HCT116 (cell line): ENCODE measurements at regions not wholly inside any gene's neighbourhood (a gene's known extent, or its start where the extent isn't known, plus 50 kb on each side); places are given as distances from the start of the nearest gene placed in this dataset.

Source experiments
- ATAC-seq: fragments of 200-7000 bp; cut with Tn5 transposase; 2 replicates; pipeline ENCODE4 v1.9.1; 2020; ENCODE audit warnings: mild to moderate bottlenecking, moderate library complexity
- BruUV-seq: library from RNA; stranded (reverse); fragments of 400-500 nt; replicated peaks from 2 replicates; lab custom pipeline; 2021; lab: Mats Ljungman, UMichigan
- CTCF ChIA-PET: fragments of 300-600 bp; sonication (Branson Sonifier 250); formaldehyde crosslinking; loops from one replicate; lab custom pipeline; 2021; ENCODE audit warnings: antibody characterized with exemption; lab: Charles Lee
- POLR2A ChIA-PET: fragments of 300-600, 350-600 bp; sonication (Branson Sonifier 250); formaldehyde crosslinking; loops from one replicate; lab custom pipeline; 2021; ENCODE audit warnings: antibody characterized with exemption; lab: Charles Lee
- RAD21 ChIA-PET, 2 experiments: fragments of 300-600 bp; sonication (Branson Sonifier 250); formaldehyde crosslinking; loops; one replicate each; lab custom pipeline; 2023; ENCODE audit warnings: low total read pairs in 2 of 2; ENCODE audit not compliant: uncharacterized antibody in 2 of 2, unreplicated experiment in 2 of 2, low non-redundant PET in 1 of 2; lab: Charles Lee
- DNase-seq: peaks from one replicate; pipeline ENCODE4 v3.0.0-alpha.2; 2010; ENCODE audit warnings: low read depth, low spot score
- H2AFZ ChIP-seq: fragments of 200-600 bp; shearing (Covaris generic), sonication (generic); 2 replicates; pipeline ENCODE4 v1.6.1; 2017; ENCODE audit warnings: low read depth, mixed run types, mixed read lengths, antibody characterized with exemption, low read length; ENCODE audit not compliant: poor library complexity, severe bottlenecking
- H3K27ac ChIP-seq: 2 replicates; pipeline ENCODE4 v1.5.1; 2012; ENCODE audit warnings: low read depth, low read length
- H3K27me3 ChIP-seq: fragments of 200-600 bp; sonication (generic); 2 replicates; pipeline ENCODE4 v1.6.1; 2016; ENCODE audit warnings: mixed run types, low read length, mixed read lengths; ENCODE audit not compliant: insufficient read depth
- H3K36me3 ChIP-seq, 2 experiments: fragments of 200-500 bp in 1 of 2; fragments of 200-600 bp in 1 of 2; sonication (Bioruptor generic) in 1 of 2; sonication (generic) in 1 of 2; 2 replicates each; pipeline versions ENCODE4 v1.5.1 to v1.6.1; 2014 to 2016; ENCODE audit warnings: low read length in 2 of 2, inconsistent platforms in 1 of 2, mixed read lengths in 1 of 2, mixed run types in 1 of 2; ENCODE audit not compliant: insufficient read depth in 2 of 2, control insufficient read depth in 1 of 2
- H3K4me1 ChIP-seq, 2 experiments: fragments of 200-600 bp in 1 of 2; sonication (generic) in 1 of 2; 2 replicates each; pipeline versions ENCODE4 v1.5.1 to v1.6.1; 2012 to 2017; ENCODE audit warnings: low read length in 2 of 2, inconsistent platforms in 1 of 2, mild to moderate bottlenecking in 1 of 2, mixed read lengths in 1 of 2, mixed run types in 1 of 2, moderate library complexity in 1 of 2; ENCODE audit not compliant: insufficient read depth in 2 of 2, control insufficient read depth in 1 of 2
- H3K4me2 ChIP-seq: fragments of 200-600 bp; sonication (generic); 2 replicates; pipeline ENCODE4 v1.6.1; 2017; ENCODE audit warnings: mixed run types, low read length, mixed read lengths
- H3K4me3 ChIP-seq, 2 experiments: fragments of 200-600 bp in 1 of 2; sonication (generic) in 1 of 2; replicated peaks in 1 of 2; 2 replicates each; pipeline ENCODE4 v1.5.1; 2011 to 2016; ENCODE audit warnings: low read length in 2 of 2, control low read depth in 1 of 2, low read depth in 1 of 2, mild to moderate bottlenecking in 1 of 2, mixed read lengths in 1 of 2, mixed run types in 1 of 2
- H3K79me2 ChIP-seq: fragments of 200-600 bp; sonication (generic); 2 replicates; pipeline ENCODE4 v1.6.1; 2017; ENCODE audit warnings: mild to moderate bottlenecking, mixed run types, low read length, moderate library complexity, mixed read lengths; ENCODE audit not compliant: insufficient read depth
- H3K9ac ChIP-seq: fragments of 200-600 bp; sonication (generic); 2 replicates; pipeline ENCODE4 v1.6.1; 2016; ENCODE audit warnings: low read length, mixed read lengths
- H3K9me2 ChIP-seq: fragments of 200-600 bp; sonication (generic), shearing (Covaris generic); 2 replicates; pipeline ENCODE4 v1.6.1; 2017; ENCODE audit warnings: mixed run types, mild to moderate bottlenecking, moderate library complexity; ENCODE audit not compliant: insufficient read depth
- H3K9me3 ChIP-seq, 2 experiments: fragments of 200-500 bp in 1 of 2; fragments of 200-600 bp in 1 of 2; sonication (Bioruptor generic) in 1 of 2; sonication (generic) in 1 of 2; 2 replicates each; pipeline ENCODE4 v1.6.1; 2014 to 2017; ENCODE audit warnings: low read length in 2 of 2, mixed read lengths in 2 of 2, inconsistent platforms in 1 of 2, low read depth in 1 of 2, mild to moderate bottlenecking in 1 of 2, mixed run types in 1 of 2, moderate library complexity in 1 of 2; ENCODE audit not compliant: control insufficient read depth in 1 of 2, insufficient read depth in 1 of 2
- H4K20me1 ChIP-seq: fragments of 200-600 bp; sonication (generic), shearing (Covaris generic); 2 replicates; pipeline ENCODE4 v1.6.1; 2017; ENCODE audit warnings: mixed run types, mild to moderate bottlenecking, moderate library complexity; ENCODE audit not compliant: insufficient read depth
- ATF3 ChIP-seq: IDR thresholded peaks from 2 replicates; pipeline ENCODE4 v1.6.1; 2012
- ELF1 ChIP-seq: IDR thresholded peaks from 2 replicates; pipeline ENCODE4 v1.6.1; 2012; ENCODE audit warnings: low read depth, borderline replicate concordance
- SIN3A ChIP-seq: IDR thresholded peaks from 2 replicates; pipeline ENCODE4 v1.6.1; 2012; ENCODE audit warnings: low read depth
- SRF ChIP-seq: IDR thresholded peaks from 2 replicates; pipeline ENCODE4 v1.6.1; 2012; ENCODE audit warnings: low read depth
- TCF7L2 ChIP-seq: IDR thresholded peaks from 2 replicates; pipeline ENCODE4 v1.7.0; 2011; ENCODE audit warnings: borderline replicate concordance, inconsistent platforms; ENCODE audit not compliant: insufficient read depth, insufficient read length; ENCODE audit errors: extremely low read depth
- ZNF274 ChIP-seq: fragments of 200-500 bp; sonication (Bioruptor generic); IDR thresholded peaks from 2 replicates; pipeline ENCODE4 v1.6.1; 2014; ENCODE audit warnings: mild to moderate bottlenecking, low read depth, low read length, inconsistent platforms
- intact Hi-C: fragments of 100-400 bp; cut with micrococcal nuclease; formaldehyde crosslinking; loops from 2 replicates; pipeline ENCODE4 v1.10.0; 2022
- TF ChIP-seq, protein P1 (sequence below): IDR thresholded peaks from 2 replicates; pipeline ENCODE4 v1.6.1; 2012; ENCODE audit warnings: low read depth
- TF ChIP-seq, protein P2 (sequence below): IDR thresholded peaks from 2 replicates; pipeline ENCODE4 v1.6.1; 2011; ENCODE audit warnings: mild to moderate bottlenecking, low read length, moderate library complexity; ENCODE audit not compliant: insufficient replicate concordance; ENCODE audit errors: extremely low read depth

- no peaks in the 10 kb centered on the region for H3K79me2 ChIP-seq
- no peak for ATAC-seq
- no peaks in the 10 kb centered on the region for H3K4me1 ChIP-seq
- no peaks in the 10 kb centered on the region for H4K20me1 ChIP-seq
- ChIA-PET CTCF (no interaction called here), POLR2A (no interaction called here), RAD21 (no interaction called here)
- H3K4me2 ChIP-seq, result no peak overlapping the region
- H3K36me3 ChIP-seq, result no peaks in the 10 kb centered on the region
- no peaks in the 10 kb centered on the region for H3K9me2 ChIP-seq
- intact Hi-C loops, result no loop called here
- no peak for TF ChIP-seq ELF1
- TF ChIP-seq, protein P1, sequence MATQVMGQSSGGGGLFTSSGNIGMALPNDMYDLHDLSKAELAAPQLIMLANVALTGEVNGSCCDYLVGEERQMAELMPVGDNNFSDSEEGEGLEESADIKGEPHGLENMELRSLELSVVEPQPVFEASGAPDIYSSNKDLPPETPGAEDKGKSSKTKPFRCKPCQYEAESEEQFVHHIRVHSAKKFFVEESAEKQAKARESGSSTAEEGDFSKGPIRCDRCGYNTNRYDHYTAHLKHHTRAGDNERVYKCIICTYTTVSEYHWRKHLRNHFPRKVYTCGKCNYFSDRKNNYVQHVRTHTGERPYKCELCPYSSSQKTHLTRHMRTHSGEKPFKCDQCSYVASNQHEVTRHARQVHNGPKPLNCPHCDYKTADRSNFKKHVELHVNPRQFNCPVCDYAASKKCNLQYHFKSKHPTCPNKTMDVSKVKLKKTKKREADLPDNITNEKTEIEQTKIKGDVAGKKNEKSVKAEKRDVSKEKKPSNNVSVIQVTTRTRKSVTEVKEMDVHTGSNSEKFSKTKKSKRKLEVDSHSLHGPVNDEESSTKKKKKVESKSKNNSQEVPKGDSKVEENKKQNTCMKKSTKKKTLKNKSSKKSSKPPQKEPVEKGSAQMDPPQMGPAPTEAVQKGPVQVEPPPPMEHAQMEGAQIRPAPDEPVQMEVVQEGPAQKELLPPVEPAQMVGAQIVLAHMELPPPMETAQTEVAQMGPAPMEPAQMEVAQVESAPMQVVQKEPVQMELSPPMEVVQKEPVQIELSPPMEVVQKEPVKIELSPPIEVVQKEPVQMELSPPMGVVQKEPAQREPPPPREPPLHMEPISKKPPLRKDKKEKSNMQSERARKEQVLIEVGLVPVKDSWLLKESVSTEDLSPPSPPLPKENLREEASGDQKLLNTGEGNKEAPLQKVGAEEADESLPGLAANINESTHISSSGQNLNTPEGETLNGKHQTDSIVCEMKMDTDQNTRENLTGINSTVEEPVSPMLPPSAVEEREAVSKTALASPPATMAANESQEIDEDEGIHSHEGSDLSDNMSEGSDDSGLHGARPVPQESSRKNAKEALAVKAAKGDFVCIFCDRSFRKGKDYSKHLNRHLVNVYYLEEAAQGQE, result no peak
- no peak for TF ChIP-seq SRF
- TF ChIP-seq, protein P2, sequence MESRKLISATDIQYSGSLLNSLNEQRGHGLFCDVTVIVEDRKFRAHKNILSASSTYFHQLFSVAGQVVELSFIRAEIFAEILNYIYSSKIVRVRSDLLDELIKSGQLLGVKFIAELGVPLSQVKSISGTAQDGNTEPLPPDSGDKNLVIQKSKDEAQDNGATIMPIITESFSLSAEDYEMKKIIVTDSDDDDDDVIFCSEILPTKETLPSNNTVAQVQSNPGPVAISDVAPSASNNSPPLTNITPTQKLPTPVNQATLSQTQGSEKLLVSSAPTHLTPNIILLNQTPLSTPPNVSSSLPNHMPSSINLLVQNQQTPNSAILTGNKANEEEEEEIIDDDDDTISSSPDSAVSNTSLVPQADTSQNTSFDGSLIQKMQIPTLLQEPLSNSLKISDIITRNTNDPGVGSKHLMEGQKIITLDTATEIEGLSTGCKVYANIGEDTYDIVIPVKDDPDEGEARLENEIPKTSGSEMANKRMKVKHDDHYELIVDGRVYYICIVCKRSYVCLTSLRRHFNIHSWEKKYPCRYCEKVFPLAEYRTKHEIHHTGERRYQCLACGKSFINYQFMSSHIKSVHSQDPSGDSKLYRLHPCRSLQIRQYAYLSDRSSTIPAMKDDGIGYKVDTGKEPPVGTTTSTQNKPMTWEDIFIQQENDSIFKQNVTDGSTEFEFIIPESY, result no peak
- TF ChIP-seq SIN3A, result no peak
- no peak for TF ChIP-seq ATF3
- TF ChIP-seq ZNF274, result no peak
- TF ChIP-seq TCF7L2, result no peak
- no peak overlapping the region for H3K27ac ChIP-seq
- no peak overlapping the region for H3K9ac ChIP-seq
- no peaks in the 10 kb centered on the region for H3K27me3 ChIP-seq
- H3K4me3 ChIP-seq, result no peak overlapping the region
- no peak for DNase-seq
- H3K9me3 ChIP-seq, result no peaks in the 10 kb centered on the region
- H2AFZ ChIP-seq, result no peak overlapping the region
- BruUV-seq, result no TSS peak
Observed at GRCh38 chr5:133863857-133864585, 104.4 kb downstream of the C5orf15 start.
